ENCODE measurements at regions not wholly inside any gene's neighbourhood (a gene's known extent, or its start where the extent isn't known, plus 50 kb on each side); places are given as distances from the start of the nearest gene placed in this dataset.

- POLR2A ChIA-PET, result no interaction called here
- TF ChIP-seq CTCF (IDR thresholded peaks at IDR 0.05; ENCODE audit: control extremely low read depth, extremely low read depth, low read depth, missing control alignments), result no peak
- no peak for DNase-seq (ENCODE audit: extremely low spot score)
- CTCF ChIA-PET, result no interaction called here
Measured at GRCh38 chr11:119805663-119806062, 76.7 kb upstream of the NECTIN1 start.

- no peak for TF ChIP-seq CTCF (IDR thresholded peaks at IDR 0.05; ENCODE audit: control extremely low read depth, extremely low read depth, low read depth, missing control alignments)
- CTCF ChIA-PET, result interaction anchor here (0.8 kb wide), 1 partner anchor 76 kb away, joined by 3 read pairs; the partner anchor contains the start of gene NECTIN1
Measured at GRCh38 chr11:119804698-119805097, 75.7 kb upstream of the NECTIN1 start.

DNA sequence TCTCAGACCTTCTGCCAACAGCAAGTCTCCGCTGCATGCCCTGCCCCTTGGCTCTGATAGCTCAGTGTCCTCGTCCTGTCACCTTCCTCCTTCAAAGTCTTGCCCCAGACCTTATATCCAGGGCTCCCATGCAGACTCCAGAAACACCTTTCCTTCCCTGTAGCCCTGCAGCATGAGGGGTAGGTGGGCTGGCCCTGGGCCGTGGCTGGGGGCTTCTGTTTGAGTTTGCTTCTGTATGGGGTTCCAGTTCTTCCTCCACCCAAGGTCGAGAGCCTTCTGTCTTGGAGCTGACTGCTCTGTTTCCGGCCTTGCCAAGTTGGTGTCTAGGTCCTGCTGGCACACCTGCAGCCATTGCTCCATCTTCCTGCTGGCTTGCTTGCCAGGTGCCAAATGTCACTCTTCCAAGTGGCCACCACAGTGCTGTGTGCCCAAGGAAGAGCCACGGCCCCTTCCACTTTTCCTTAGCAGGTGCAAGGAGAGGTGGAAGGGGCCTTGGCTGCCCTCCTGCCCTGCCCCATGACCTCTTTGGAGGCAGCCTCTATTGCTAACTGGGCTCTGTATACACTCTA lies 74.8 kb upstream of the NECTIN1 start:
- no peak for DNase-seq (ENCODE audit: extremely low spot score)
- ChIA-PET POLR2A (no interaction called here), CTCF (no interaction called here)
- TF ChIP-seq CTCF (IDR thresholded peaks at IDR 0.05; ENCODE audit: control extremely low read depth, extremely low read depth, low read depth, missing control alignments), result no peak

More at GRCh38 chr11:119804698-119805097, 75.7 kb upstream of the NECTIN1 start:
- POLR2A ChIA-PET, result no interaction called here
- no peak for DNase-seq (ENCODE audit: extremely low spot score)

- ChIA-PET CTCF (no interaction called here), POLR2A (no interaction called here)
- no peak for TF ChIP-seq CTCF (IDR thresholded peaks at IDR 0.05; ENCODE audit: control extremely low read depth, extremely low read depth, low read depth, missing control alignments)
- no peak for DNase-seq (ENCODE audit: extremely low spot score)
Measured at GRCh38 chr11:119803139-119803538, 74.1 kb upstream of the NECTIN1 start.

DNA sequence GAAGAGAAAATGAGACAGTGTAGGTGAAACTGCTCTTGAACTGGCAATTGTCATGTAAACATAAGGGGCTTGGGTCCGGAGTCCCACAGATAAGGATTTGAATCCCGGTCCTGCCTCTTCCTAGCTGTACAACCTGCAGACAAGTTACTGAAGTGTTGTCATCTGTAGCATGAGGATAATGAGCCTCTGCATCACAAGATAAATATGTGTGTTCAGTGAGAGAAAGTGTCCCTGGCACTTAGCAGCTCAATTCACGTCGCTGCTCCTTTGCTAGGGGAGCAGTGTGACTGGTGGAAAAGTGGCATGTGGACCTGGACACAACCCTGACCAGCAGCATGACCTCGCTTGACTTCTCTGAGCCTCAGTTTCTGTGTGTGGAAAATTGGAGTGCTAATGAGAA lies 73.7 kb upstream of the NECTIN1 start:
- POLR2A ChIA-PET, result no interaction called here
- no peak for TF ChIP-seq CTCF (IDR thresholded peaks at IDR 0.05; ENCODE audit: control extremely low read depth, extremely low read depth, low read depth, missing control alignments)
- CTCF ChIA-PET, result interaction anchor here (3.0 kb wide), 1 partner anchor 12 kb away, joined by 14 read pairs; no protein-coding TSS in a partner anchor
- no peak for DNase-seq (ENCODE audit: extremely low spot score)

- ChIA-PET CTCF (interaction anchor here (1.0 to 3.0 kb wide), 4 partner anchors 10 to 307 kb away, joined by 3 to 14 read pairs (median 6); no protein-coding TSS in a partner anchor), POLR2A (no interaction called here)
- DNase-seq (ENCODE audit: extremely low spot score), result no peak
Measured at GRCh38 chr11:119800619-119801018, 71.6 kb upstream of the NECTIN1 start.

More at GRCh38 chr11:119800619-119801018, 71.6 kb upstream of the NECTIN1 start:
- no peak for TF ChIP-seq CTCF (IDR thresholded peaks at IDR 0.05; ENCODE audit: control extremely low read depth, extremely low read depth, low read depth, missing control alignments)
